ENCODE measurements at regions not wholly inside any gene's neighbourhood (a gene's known extent, or its start where the extent isn't known, plus 50 kb on each side); places are given as distances from the start of the nearest gene placed in this dataset.

DNA sequence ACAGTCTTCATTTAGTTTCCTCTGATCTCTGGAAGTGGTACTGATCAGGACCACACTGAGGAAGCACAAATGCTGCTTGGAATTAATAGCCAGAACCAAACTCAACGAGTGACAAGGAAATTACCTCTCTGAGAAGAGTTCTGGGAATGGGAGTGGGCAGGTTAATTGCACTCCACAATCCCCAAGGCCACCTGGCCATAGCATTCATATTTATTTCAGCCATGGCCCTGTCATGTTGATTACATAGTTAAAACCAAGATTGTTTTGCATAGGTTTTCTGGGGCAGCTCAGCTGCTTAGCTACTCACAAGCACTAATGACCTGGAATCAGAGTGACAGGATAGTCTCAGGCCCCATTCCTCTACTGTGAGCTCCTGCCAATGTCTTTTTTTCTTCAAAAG lies 230.2 kb upstream of the RIMS1 start:
- TF ChIP-seq POLR2A (IDR thresholded peaks at IDR 0.05) = no peak
- TF ChIP-seq, protein P1, sequence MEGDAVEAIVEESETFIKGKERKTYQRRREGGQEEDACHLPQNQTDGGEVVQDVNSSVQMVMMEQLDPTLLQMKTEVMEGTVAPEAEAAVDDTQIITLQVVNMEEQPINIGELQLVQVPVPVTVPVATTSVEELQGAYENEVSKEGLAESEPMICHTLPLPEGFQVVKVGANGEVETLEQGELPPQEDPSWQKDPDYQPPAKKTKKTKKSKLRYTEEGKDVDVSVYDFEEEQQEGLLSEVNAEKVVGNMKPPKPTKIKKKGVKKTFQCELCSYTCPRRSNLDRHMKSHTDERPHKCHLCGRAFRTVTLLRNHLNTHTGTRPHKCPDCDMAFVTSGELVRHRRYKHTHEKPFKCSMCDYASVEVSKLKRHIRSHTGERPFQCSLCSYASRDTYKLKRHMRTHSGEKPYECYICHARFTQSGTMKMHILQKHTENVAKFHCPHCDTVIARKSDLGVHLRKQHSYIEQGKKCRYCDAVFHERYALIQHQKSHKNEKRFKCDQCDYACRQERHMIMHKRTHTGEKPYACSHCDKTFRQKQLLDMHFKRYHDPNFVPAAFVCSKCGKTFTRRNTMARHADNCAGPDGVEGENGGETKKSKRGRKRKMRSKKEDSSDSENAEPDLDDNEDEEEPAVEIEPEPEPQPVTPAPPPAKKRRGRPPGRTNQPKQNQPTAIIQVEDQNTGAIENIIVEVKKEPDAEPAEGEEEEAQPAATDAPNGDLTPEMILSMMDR (IDR thresholded peaks at IDR 0.05) = no peak
- TF ChIP-seq POLR2AphosphoS5 (IDR thresholded peaks at IDR 0.05) = no peak

Data from breast epithelium (tissue), 3 donors.